ENCODE measurements at regions not wholly inside any gene's neighbourhood (a gene's known extent, or its start where the extent isn't known, plus 50 kb on each side); places are given as distances from the start of the nearest gene placed in this dataset.

- H3K4me1 ChIP-seq (ENCODE audit: insufficient read depth, low read length), result no peaks in the 10 kb centered on the region
- H3K27me3 ChIP-seq (ENCODE audit: insufficient read depth, low read length), result no peaks in the 10 kb centered on the region
- H3K36me3 ChIP-seq (ENCODE audit: insufficient read depth, low read length), result no peaks in the 10 kb centered on the region
- no peak overlapping the region for H3K4me3 ChIP-seq (ENCODE audit: low read length)
- H3K9me3 ChIP-seq (ENCODE audit: low read length), result no peaks in the 10 kb centered on the region
- no peak overlapping the region for H2AFZ ChIP-seq (ENCODE audit: low read depth, low read length)
These were observed 1000.4 kb upstream of the GBE1 start for GRCh38 chr3:82761858-82762257.

GRCh38 chr3:82745544-82745943 is 984.1 kb upstream of the GBE1 start:
- Histone ChIP-seq H3K27me3 (ENCODE audit: insufficient read depth, low read length) (no peaks in the 10 kb centered on the region), H3K4me1 (ENCODE audit: insufficient read depth, low read length) (no peaks in the 10 kb centered on the region), H2AFZ (ENCODE audit: low read depth, low read length) (no peak overlapping the region), H3K4me3 (ENCODE audit: low read length) (no peak overlapping the region), H3K9me3 (ENCODE audit: low read length) (no peaks in the 10 kb centered on the region), H3K36me3 (ENCODE audit: insufficient read depth, low read length) (no peaks in the 10 kb centered on the region)

- Histone ChIP-seq H3K9me3 (ENCODE audit: low read length) (no peaks in the 10 kb centered on the region), H3K4me3 (ENCODE audit: low read length) (no peak overlapping the region), H3K4me1 (ENCODE audit: insufficient read depth, low read length) (no peaks in the 10 kb centered on the region), H3K27me3 (ENCODE audit: insufficient read depth, low read length) (no peaks in the 10 kb centered on the region), H3K36me3 (ENCODE audit: insufficient read depth, low read length) (no peaks in the 10 kb centered on the region), H2AFZ (ENCODE audit: low read depth, low read length) (no peak overlapping the region)
These were observed 981.8 kb upstream of the GBE1 start for GRCh38 chr3:82743196-82743595.

GRCh38 chr3:82741346-82741745 is 979.9 kb upstream of the GBE1 start:
- no peaks in the 10 kb centered on the region for H3K36me3 ChIP-seq (ENCODE audit: insufficient read depth, low read length)
- no peaks in the 10 kb centered on the region for H3K27me3 ChIP-seq (ENCODE audit: insufficient read depth, low read length)
- H3K9me3 ChIP-seq (ENCODE audit: low read length), result no peaks in the 10 kb centered on the region
- H2AFZ ChIP-seq (ENCODE audit: low read depth, low read length), result no peak overlapping the region
- H3K4me3 ChIP-seq (ENCODE audit: low read length), result no peak overlapping the region
- H3K4me1 ChIP-seq (ENCODE audit: insufficient read depth, low read length), result no peaks in the 10 kb centered on the region

- H3K27me3 ChIP-seq (ENCODE audit: insufficient read depth, low read length), result no peaks in the 10 kb centered on the region
- H3K4me3 ChIP-seq (ENCODE audit: low read length), result no peak overlapping the region
- H3K9me3 ChIP-seq (ENCODE audit: low read length), result no peaks in the 10 kb centered on the region
- H2AFZ ChIP-seq (ENCODE audit: low read depth, low read length), result no peak overlapping the region
- no peaks in the 10 kb centered on the region for H3K4me1 ChIP-seq (ENCODE audit: insufficient read depth, low read length)
- H3K36me3 ChIP-seq (ENCODE audit: insufficient read depth, low read length), result no peaks in the 10 kb centered on the region
These were observed 977.9 kb upstream of the GBE1 start for GRCh38 chr3:82739390-82739789.

GRCh38 chr3:82736696-82737277 is 975.3 kb upstream of the GBE1 start:
- H3K4me3 ChIP-seq (ENCODE audit: low read length), result no peak overlapping the region
- no peaks in the 10 kb centered on the region for H3K9me3 ChIP-seq (ENCODE audit: low read length)
- H2AFZ ChIP-seq (ENCODE audit: low read depth, low read length), result no peak overlapping the region
- no peaks in the 10 kb centered on the region for H3K27me3 ChIP-seq (ENCODE audit: insufficient read depth, low read length)
- no peaks in the 10 kb centered on the region for H3K4me1 ChIP-seq (ENCODE audit: insufficient read depth, low read length)
- H3K36me3 ChIP-seq (ENCODE audit: insufficient read depth, low read length), result no peaks in the 10 kb centered on the region

GRCh38 chr3:82715091-82715856 is 953.8 kb upstream of the GBE1 start:
- no peak overlapping the region for H3K4me3 ChIP-seq (ENCODE audit: low read length)
- H3K27me3 ChIP-seq (ENCODE audit: insufficient read depth, low read length), result no peaks in the 10 kb centered on the region
- H2AFZ ChIP-seq (ENCODE audit: low read depth, low read length), result no peak overlapping the region
- H3K36me3 ChIP-seq (ENCODE audit: insufficient read depth, low read length), result no peaks in the 10 kb centered on the region
- no peaks in the 10 kb centered on the region for H3K9me3 ChIP-seq (ENCODE audit: low read length)
- no peaks in the 10 kb centered on the region for H3K4me1 ChIP-seq (ENCODE audit: insufficient read depth, low read length)

- Histone ChIP-seq H3K27me3 (ENCODE audit: insufficient read depth, low read length) (no peaks in the 10 kb centered on the region), H3K4me1 (ENCODE audit: insufficient read depth, low read length) (no peaks in the 10 kb centered on the region), H2AFZ (ENCODE audit: low read depth, low read length) (no peak overlapping the region), H3K9me3 (ENCODE audit: low read length) (no peaks in the 10 kb centered on the region), H3K4me3 (ENCODE audit: low read length) (no peak overlapping the region), H3K36me3 (ENCODE audit: insufficient read depth, low read length) (no peaks in the 10 kb centered on the region)
These were observed 945.6 kb upstream of the GBE1 start for GRCh38 chr3:82707035-82707434.

GRCh38 chr3:82685761-82686160 is 924.3 kb upstream of the GBE1 start:
- Histone ChIP-seq H3K9me3 (ENCODE audit: low read length) (no peaks in the 10 kb centered on the region), H3K27me3 (ENCODE audit: insufficient read depth, low read length) (no peaks in the 10 kb centered on the region), H3K4me3 (ENCODE audit: low read length) (no peak overlapping the region), H3K4me1 (ENCODE audit: insufficient read depth, low read length) (no peaks in the 10 kb centered on the region), H3K36me3 (ENCODE audit: insufficient read depth, low read length) (no peaks in the 10 kb centered on the region), H2AFZ (ENCODE audit: low read depth, low read length) (no peak overlapping the region)

GRCh38 chr3:82676356-82677026 is 915.0 kb upstream of the GBE1 start:
- Histone ChIP-seq H3K36me3 (ENCODE audit: insufficient read depth, low read length) (no peaks in the 10 kb centered on the region), H3K4me1 (ENCODE audit: insufficient read depth, low read length) (peaks cover 4% of the 10 kb centered on the region), H3K27me3 (ENCODE audit: insufficient read depth, low read length) (no peaks in the 10 kb centered on the region), H2AFZ (ENCODE audit: low read depth, low read length) (no peak overlapping the region), H3K4me3 (ENCODE audit: low read length) (no peak overlapping the region), H3K9me3 (ENCODE audit: low read length) (no peaks in the 10 kb centered on the region)

GRCh38 chr3:82672966-82673365 is 911.5 kb upstream of the GBE1 start:
- H3K27me3 ChIP-seq (ENCODE audit: insufficient read depth, low read length), result no peaks in the 10 kb centered on the region
- no peak overlapping the region for H2AFZ ChIP-seq (ENCODE audit: low read depth, low read length)
- H3K9me3 ChIP-seq (ENCODE audit: low read length), result no peaks in the 10 kb centered on the region
- no peaks in the 10 kb centered on the region for H3K4me1 ChIP-seq (ENCODE audit: insufficient read depth, low read length)
- H3K36me3 ChIP-seq (ENCODE audit: insufficient read depth, low read length), result no peaks in the 10 kb centered on the region
- no peak overlapping the region for H3K4me3 ChIP-seq (ENCODE audit: low read length)

- Histone ChIP-seq H3K9me3 (ENCODE audit: low read length) (no peaks in the 10 kb centered on the region), H3K4me3 (ENCODE audit: low read length) (no peak overlapping the region), H3K4me1 (ENCODE audit: insufficient read depth, low read length) (no peaks in the 10 kb centered on the region), H2AFZ (ENCODE audit: low read depth, low read length) (no peak overlapping the region), H3K36me3 (ENCODE audit: insufficient read depth, low read length) (no peaks in the 10 kb centered on the region), H3K27me3 (ENCODE audit: insufficient read depth, low read length) (no peaks in the 10 kb centered on the region)
These were observed 910.0 kb upstream of the GBE1 start for GRCh38 chr3:82671466-82671865.

- H2AFZ ChIP-seq (ENCODE audit: low read depth, low read length), result no peak overlapping the region
- no peaks in the 10 kb centered on the region for H3K27me3 ChIP-seq (ENCODE audit: insufficient read depth, low read length)
- H3K9me3 ChIP-seq (ENCODE audit: low read length), result no peaks in the 10 kb centered on the region
- H3K4me3 ChIP-seq (ENCODE audit: low read length), result no peak overlapping the region
- H3K36me3 ChIP-seq (ENCODE audit: insufficient read depth, low read length), result no peaks in the 10 kb centered on the region
- H3K4me1 ChIP-seq (ENCODE audit: insufficient read depth, low read length), result peaks cover 18% of the 10 kb centered on the region
These were observed 893.3 kb upstream of the GBE1 start for GRCh38 chr3:82654708-82655107.
